ENCODE measurements at regions not wholly inside any gene's neighbourhood (a gene's known extent, or its start where the extent isn't known, plus 50 kb on each side); places are given as distances from the start of the nearest gene placed in this dataset.

- no peaks in the 10 kb centered on the region for H3K36me3 ChIP-seq (ENCODE audit: control insufficient read depth in 2 of 2, extremely low read depth in 1 of 2, insufficient read depth in 2 of 2, low read length in 2 of 2)
- intact Hi-C loops (cut with micrococcal nuclease): no loop called here
- CTCF ChIA-PET: interaction anchor here (1.3 kb wide), 1 partner anchor 10 kb away, joined by 3 read pairs; no protein-coding TSS in a partner anchor
These were observed 129.5 kb upstream of the PRMT6 start for GRCh38 chr1:106926803-106927582.

GRCh38 chr1:106937104-106937503 lies 119.4 kb upstream of the PRMT6 start:
- Histone ChIP-seq H4K20me1 (replicated peaks; ENCODE audit: control insufficient read depth, extremely low read depth, insufficient read depth, low read length) (no peaks in the 10 kb centered on the region), H3K27ac (ENCODE audit: insufficient read depth, low read depth, low read length) (no peak overlapping the region), H3K4me1 (ENCODE audit: control insufficient read depth, extremely low read depth, insufficient read depth, low read length) (no peaks in the 10 kb centered on the region), H3K79me2 (ENCODE audit: control insufficient read depth, insufficient read depth, low read length) (no peaks in the 10 kb centered on the region), H3K9ac (replicated peaks; ENCODE audit: extremely low read depth, insufficient read depth, low read length) (no peak overlapping the region), H2AFZ (ENCODE audit: low read depth, low read length) (no peak overlapping the region), H3K36me3 (ENCODE audit: control insufficient read depth in 2 of 2, extremely low read depth in 1 of 2, insufficient read depth in 2 of 2, low read length in 2 of 2) (no peaks in the 10 kb centered on the region), H3K4me3 (replicated peaks in 1 of 3; ENCODE audit: insufficient read depth in 1 of 3, low read depth in 1 of 3, low read length in 3 of 3) (no peak overlapping the region), H3K9me1 (replicated peaks; ENCODE audit: control insufficient read depth, extremely low read depth, insufficient read depth, low read length) (no peaks in the 10 kb centered on the region), H3K4me2 (ENCODE audit: insufficient read depth, low read length) (no peak overlapping the region), H3K27me3 (ENCODE audit: control insufficient read depth in 2 of 2, insufficient read depth in 2 of 2, low read length in 2 of 2) (no peaks in the 10 kb centered on the region), H3K9me3 (replicated peaks; ENCODE audit: control insufficient read depth, insufficient read depth, low read length) (no peaks in the 10 kb centered on the region)
- dilution Hi-C loops (cut with MboI; ENCODE audit: extremely low pct_ligation_motif_present, low sequenced_read_pairs) (no loop called here), intact Hi-C loops (cut with micrococcal nuclease) (no loop called here)
- DNase-seq (ENCODE audit: low read depth, low spot score): no peak
- no peak for FAIRE-seq
- BruUV-seq (replicated peaks): no TSS peak
- CTCF ChIA-PET: no interaction called here
- TF ChIP-seq FOS (IDR thresholded peaks at IDR 0.05; ENCODE audit: borderline replicate concordance, insufficient read depth, low read length): peak; percentile 55
- TF ChIP-seq GATA2 (IDR thresholded peaks at IDR 0.05; ENCODE audit: insufficient read depth, insufficient read length, low read depth, low read length): no peak
- POLR2A ChIA-PET: no interaction called here

More at GRCh38 chr1:106926803-106927582, 129.5 kb upstream of the PRMT6 start:
- DNase-seq (ENCODE audit: low read depth, low spot score): no peak
- BruUV-seq (replicated peaks): no TSS peak
- Histone ChIP-seq H4K20me1 (replicated peaks; ENCODE audit: control insufficient read depth, extremely low read depth, insufficient read depth, low read length) (no peaks in the 10 kb centered on the region), H3K27ac (ENCODE audit: insufficient read depth, low read depth, low read length) (no peak overlapping the region), H3K4me2 (ENCODE audit: insufficient read depth, low read length) (no peak overlapping the region), H3K9me3 (replicated peaks; ENCODE audit: control insufficient read depth, insufficient read depth, low read length) (peaks cover 2% of the 10 kb centered on the region), H2AFZ (ENCODE audit: low read depth, low read length) (no peak overlapping the region), H3K4me3 (replicated peaks in 1 of 3; ENCODE audit: insufficient read depth in 1 of 3, low read depth in 1 of 3, low read length in 3 of 3) (no peak overlapping the region), H3K79me2 (ENCODE audit: control insufficient read depth, insufficient read depth, low read length) (no peaks in the 10 kb centered on the region), H3K9me1 (replicated peaks; ENCODE audit: control insufficient read depth, extremely low read depth, insufficient read depth, low read length) (no peaks in the 10 kb centered on the region), H3K9ac (replicated peaks; ENCODE audit: extremely low read depth, insufficient read depth, low read length) (no peak overlapping the region), H3K27me3 (ENCODE audit: control insufficient read depth in 2 of 2, insufficient read depth in 2 of 2, low read length in 2 of 2) (no peaks in the 10 kb centered on the region), H3K4me1 (ENCODE audit: control insufficient read depth, extremely low read depth, insufficient read depth, low read length) (no peaks in the 10 kb centered on the region)
- POLR2A ChIA-PET: no interaction called here
- no peak for FAIRE-seq
- dilution Hi-C loops (cut with MboI; ENCODE audit: extremely low pct_ligation_motif_present, low sequenced_read_pairs): no loop called here
- TF ChIP-seq POLR2A (IDR thresholded peaks at IDR 0.05; ENCODE audit: low read depth, low read length) (no peak), FOS (IDR thresholded peaks at IDR 0.05; ENCODE audit: borderline replicate concordance, insufficient read depth, low read length) (peak; percentile 14)

Data from endothelial cell of umbilical vein (primary cell).